ENCODE measurements at regions not wholly inside any gene's neighbourhood (a gene's known extent, or its start where the extent isn't known, plus 50 kb on each side); places are given as distances from the start of the nearest gene placed in this dataset.

GRCh38 chr16:86027373-86028126 lies 128.6 kb downstream of the IRF8 start:
- TF ChIP-seq, protein P1, sequence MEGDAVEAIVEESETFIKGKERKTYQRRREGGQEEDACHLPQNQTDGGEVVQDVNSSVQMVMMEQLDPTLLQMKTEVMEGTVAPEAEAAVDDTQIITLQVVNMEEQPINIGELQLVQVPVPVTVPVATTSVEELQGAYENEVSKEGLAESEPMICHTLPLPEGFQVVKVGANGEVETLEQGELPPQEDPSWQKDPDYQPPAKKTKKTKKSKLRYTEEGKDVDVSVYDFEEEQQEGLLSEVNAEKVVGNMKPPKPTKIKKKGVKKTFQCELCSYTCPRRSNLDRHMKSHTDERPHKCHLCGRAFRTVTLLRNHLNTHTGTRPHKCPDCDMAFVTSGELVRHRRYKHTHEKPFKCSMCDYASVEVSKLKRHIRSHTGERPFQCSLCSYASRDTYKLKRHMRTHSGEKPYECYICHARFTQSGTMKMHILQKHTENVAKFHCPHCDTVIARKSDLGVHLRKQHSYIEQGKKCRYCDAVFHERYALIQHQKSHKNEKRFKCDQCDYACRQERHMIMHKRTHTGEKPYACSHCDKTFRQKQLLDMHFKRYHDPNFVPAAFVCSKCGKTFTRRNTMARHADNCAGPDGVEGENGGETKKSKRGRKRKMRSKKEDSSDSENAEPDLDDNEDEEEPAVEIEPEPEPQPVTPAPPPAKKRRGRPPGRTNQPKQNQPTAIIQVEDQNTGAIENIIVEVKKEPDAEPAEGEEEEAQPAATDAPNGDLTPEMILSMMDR (IDR thresholded peaks at IDR 0.05), result no peak
- TF ChIP-seq POLR2AphosphoS5 (IDR thresholded peaks at IDR 0.05), result no peak
